Hypothalamus (tissue), 51 donors: ENCODE measurements at regions not wholly inside any gene's neighbourhood (a gene's known extent, or its start where the extent isn't known, plus 50 kb on each side); places are given as distances from the start of the nearest gene placed in this dataset.

Experiments
- DNase-seq, 51 donors: peaks; one replicate each; lab custom pipeline; 2025; lab: John Stamatoyannopoulos, UW

- DNase-seq = peak in 27 of 51 donors; percentile 6 to 79 (median 33)
Measured at GRCh38 chr3:16048435-16049318, 125.8 kb upstream of the GALNT15 start.

DNA sequence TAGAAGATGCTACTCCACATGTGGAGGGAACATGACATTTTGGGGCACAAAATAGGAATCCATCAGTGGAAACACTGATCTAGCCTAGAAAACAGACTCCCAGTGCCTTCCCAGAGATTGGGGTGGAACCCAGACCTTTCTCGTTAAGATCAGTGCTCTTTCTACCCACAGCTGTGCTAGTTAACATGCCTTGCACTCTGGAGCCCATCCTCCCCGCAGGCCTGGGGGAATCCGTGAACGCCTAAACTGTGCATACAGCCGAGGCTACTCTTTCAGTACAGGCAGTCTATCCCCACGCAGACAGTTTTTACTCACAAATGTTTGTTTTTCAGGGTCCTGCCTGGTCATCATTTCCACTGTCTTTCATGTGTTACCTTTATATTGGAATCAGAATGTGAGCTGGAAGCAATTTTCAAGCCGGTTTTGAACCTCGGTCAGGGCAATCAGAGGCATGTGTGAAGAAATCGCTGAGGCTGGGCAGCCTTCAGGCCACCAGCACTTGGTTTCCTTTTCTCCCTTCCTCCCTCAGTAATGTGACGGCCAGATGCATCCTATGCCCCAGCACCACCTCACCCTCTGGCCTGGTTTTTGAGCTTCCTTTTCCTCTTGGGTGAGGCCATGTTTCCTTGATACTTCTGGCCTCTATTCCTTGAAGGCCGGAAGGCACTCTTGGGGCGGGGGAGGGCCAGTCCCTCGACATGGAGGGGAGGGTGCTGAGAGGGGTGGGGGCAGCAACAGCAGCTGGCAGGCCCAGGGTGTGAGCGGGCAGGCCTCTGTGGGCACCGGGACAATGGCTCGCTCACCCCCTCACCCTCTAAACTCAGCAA is 123.6 kb upstream of the GALNT15 start:
- no peak for DNase-seq

DNA sequence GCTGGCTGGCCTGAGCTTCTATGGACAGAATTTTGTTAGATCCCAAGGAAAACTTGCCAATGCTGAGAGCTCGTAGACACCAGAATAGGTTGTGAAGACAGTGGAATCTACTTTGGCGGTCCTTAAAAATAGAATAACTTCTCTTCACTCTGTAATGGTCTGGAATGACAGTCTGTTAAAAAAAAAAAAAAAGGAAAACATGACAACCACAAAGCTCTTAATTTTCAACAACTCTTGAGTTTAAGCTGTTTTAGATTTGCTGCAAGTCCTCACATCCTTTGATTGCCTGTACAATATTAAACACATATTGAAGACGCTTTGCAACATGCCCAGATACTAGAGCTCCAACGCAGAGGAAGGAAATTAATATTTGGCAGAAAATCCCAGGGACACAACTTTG is 122.8 kb upstream of the GALNT15 start:
- no peak for DNase-seq

DNA sequence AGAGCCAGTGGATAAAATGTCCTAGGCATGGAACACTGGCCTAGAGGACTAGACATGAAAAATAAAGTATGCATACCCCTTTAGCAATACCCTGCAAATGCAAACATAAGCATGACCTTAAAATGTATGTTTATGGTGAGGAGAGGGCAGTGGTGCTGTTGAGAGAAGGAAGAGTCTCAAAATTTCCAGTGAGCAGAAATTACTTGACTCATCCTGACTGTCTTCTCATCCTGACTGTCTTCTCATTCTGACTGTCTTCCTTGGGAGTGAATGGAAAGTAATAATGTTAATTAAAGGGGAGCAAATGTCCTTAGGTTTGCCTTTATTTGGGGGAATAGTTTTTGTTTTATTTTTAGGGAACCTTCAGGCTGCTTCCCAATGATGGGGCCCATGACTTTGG is 121.5 kb upstream of the GALNT15 start:
- no peak for DNase-seq

- no peak for DNase-seq
Measured at GRCh38 chr3:16053794-16054193, 120.7 kb upstream of the GALNT15 start.

GRCh38 chr3:16055606-16056211 is 118.8 kb upstream of the GALNT15 start:
- DNase-seq = no peak

- no peak for DNase-seq
Measured at GRCh38 chr3:16056217-16056616, 118.3 kb upstream of the GALNT15 start.

GRCh38 chr3:16058521-16058920 is 116.0 kb upstream of the GALNT15 start:
- no peak for DNase-seq

DNA sequence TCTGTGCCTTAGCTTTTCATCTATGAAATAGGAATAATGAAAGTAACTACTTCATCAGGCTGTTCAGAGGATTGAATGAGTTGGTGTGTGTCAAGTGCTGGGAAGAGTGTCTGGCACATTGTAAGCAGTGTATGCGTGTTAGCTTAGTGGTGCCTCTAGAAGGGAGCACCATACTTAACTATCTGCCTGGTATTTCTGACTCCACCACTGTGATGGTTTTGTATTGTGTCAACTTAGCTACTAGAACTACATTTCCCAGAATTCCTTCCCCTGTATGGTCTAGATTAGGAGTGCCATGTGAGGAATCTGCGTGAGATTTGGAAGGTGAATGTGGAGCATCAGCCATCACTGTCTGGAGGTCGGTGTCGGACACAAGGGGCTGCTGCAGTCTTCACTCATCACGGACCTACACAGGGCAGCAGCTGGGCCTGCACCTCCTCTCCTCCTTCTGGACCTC is 115.4 kb upstream of the GALNT15 start:
- no peak for DNase-seq

DNA sequence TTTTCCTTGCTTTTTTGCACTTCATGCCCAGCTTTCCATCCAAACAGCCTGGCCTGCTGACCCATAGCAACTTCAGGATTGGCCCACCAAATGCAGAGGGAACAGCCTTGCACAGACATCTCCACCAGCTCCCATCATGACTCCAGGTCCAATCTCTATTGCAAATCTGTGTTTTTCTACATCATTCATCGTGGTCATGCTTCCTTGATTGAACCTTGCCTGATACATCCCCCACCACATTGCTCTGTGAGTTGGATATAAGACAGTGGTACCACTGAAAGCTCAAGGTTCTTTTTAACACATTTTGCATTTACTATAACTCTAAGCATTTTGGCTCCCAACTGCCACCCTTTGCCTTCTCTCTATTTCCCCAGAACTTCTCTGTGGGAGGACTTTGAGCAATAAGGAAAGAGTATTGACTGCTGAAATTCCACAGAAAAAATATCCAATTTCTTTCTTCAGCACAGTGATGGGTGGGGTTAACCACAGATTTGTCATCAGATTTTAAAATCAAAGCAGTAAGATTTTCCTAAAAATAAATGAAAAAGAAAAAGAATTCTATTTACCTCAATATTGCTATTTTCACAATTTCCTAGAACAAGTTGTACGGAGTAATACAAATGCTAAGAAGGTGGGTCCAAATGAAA is 114.6 kb upstream of the GALNT15 start:
- DNase-seq = no peak

- DNase-seq = peak in 11 of 51 donors; percentile 12 to 39 (median 25)
Measured at GRCh38 chr3:16060358-16060852, 114.1 kb upstream of the GALNT15 start.

- peak in 4 of 51 donors; percentile 13 to 27 (median 18) for DNase-seq
Measured at GRCh38 chr3:16060945-16061344, 113.5 kb upstream of the GALNT15 start.

GRCh38 chr3:16061491-16061890 is 113.0 kb upstream of the GALNT15 start:
- DNase-seq = peak in 1 of 51 donors; percentile 49

DNA sequence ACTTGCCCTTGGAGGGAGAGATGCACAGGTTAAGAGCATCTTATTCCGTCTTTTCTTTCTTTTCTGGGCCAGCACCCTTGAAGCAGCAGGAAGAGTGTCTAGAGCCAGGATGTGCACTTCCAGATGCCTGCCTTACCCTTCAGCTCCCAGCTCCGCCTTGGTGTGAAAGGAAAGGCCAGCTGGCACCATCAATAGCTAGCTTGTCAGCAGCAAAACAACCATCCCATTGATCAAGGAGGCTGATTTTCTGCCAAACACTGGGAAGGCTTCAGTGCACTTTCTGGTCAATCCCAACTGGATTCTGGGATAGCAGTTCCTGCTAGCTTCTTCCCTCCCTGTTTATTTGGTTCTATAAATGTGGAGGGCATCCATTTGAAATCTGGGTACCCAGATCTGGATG is 110.9 kb upstream of the GALNT15 start:
- peak in 45 of 51 donors; percentile 18 to 93 (median 70) for DNase-seq

- peak in 39 of 51 donors; percentile 1 to 88 (median 55) for DNase-seq
Measured at GRCh38 chr3:16064642-16065414, 109.7 kb upstream of the GALNT15 start.

- DNase-seq = no peak
Measured at GRCh38 chr3:16066545-16066944, 107.9 kb upstream of the GALNT15 start.

- DNase-seq = no peak
Measured at GRCh38 chr3:16066975-16067374, 107.5 kb upstream of the GALNT15 start.

DNA sequence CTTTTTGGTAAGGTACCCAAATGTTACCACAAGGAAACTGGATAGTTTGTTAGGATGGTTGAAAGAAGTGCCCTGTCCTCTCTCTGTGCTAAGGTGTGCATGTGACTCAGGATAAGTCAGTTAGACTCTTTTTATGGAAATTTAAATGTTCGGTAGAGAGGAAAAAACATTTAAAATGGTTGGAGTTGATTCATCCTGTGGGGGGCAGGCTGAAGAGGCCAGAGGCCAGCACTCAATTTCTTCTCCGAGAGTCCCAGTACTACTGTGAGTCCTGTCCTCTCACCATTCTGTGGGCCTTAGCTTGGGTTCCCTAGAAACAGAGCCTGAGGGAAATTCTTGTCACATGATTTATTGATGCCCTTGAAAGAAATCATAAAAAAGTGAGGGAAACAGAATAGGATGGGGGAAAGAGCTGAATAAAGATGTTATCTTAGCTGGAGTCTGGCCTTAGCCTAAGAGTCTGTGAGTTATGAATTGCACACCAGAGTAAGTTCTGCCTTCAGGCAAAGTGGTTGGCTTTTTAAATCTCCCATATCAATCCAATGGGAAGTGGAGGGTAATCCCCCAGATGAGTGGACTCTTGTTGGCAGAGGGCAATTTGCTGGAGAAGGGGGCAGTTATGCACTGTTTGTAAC is 106.5 kb upstream of the GALNT15 start:
- DNase-seq = no peak
